ENCODE measurements at regions not wholly inside any gene's neighbourhood (a gene's known extent, or its start where the extent isn't known, plus 50 kb on each side); places are given as distances from the start of the nearest gene placed in this dataset.

GRCh38 chr21:38165466-38166172 lies 91.2 kb upstream of the KCNJ15 start:
- no peak for DNase-seq

DNA sequence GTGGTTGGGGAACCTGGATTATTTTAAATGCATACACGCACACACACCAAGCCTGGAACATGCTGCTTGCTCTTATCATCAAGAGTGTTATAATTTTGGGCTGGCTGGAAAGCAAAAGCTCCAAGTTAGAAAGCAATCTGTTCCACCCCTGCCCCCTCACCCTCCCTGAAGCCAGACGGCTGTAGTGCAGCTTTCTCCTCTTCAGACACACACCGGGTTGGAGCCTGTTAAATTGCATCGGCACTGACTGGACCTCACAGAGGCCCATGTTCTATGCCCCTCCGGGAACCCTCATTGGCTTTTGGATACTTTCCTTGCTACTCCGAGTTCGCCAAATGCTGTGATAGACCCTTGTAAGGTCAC lies 90.6 kb upstream of the KCNJ15 start:
- no peak for DNase-seq

GRCh38 chr21:38167345-38167744 lies 89.4 kb upstream of the KCNJ15 start:
- DNase-seq: no peak

- peak; percentile 14 for DNase-seq
Observed at GRCh38 chr21:38170283-38170682, 86.5 kb upstream of the KCNJ15 start.

DNA sequence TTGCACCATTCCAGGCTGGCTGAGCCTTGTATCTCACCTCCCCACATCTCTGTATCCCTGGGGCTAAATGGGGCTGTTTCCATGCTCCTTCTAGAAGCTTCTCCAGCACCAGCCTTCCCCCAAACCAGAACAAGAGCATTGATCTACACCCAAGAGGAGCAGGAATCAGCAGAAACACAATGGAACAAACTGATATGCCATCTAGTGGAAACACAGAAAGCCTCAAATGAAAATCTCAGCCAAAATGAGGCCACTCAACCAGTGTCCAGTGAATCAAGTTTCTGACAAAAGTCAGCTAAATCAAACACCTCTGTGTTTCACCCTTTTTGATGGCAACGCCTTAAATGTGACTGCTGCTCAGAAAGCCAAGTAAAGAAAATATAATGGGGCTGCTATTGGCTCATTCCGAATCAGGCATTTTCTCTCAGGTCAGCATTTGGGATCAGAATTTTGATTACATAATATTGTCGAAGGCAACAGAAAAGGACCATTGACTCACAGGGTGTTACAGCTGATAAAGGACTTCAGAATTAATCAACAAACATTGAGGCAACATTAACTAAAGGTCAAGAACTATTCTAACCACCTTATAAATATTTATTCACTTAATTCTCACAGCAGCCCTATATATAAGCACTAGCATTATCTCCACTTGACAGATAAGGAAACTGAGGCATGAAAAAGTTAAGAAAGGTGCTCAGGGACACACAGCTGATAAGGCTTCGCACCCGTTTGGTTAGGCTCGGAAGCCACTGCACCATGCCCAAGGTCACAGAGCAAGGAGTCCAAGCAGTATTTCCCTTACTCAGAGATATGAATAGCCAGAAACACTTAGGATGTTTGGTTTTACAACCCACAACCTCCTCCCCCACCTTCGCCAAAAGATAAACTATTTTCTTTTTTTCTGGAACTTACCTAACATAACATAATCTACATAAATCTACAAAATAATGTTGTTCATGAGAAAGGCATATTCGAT lies 85.8 kb upstream of the KCNJ15 start:
- no peak for DNase-seq

GRCh38 chr21:38171723-38172344 lies 85.0 kb upstream of the KCNJ15 start:
- peak; percentile 27 for DNase-seq

GRCh38 chr21:38173276-38174035 lies 83.3 kb upstream of the KCNJ15 start:
- no peak for DNase-seq

GRCh38 chr21:38175306-38175705 lies 81.5 kb upstream of the KCNJ15 start:
- no peak for DNase-seq

DNA sequence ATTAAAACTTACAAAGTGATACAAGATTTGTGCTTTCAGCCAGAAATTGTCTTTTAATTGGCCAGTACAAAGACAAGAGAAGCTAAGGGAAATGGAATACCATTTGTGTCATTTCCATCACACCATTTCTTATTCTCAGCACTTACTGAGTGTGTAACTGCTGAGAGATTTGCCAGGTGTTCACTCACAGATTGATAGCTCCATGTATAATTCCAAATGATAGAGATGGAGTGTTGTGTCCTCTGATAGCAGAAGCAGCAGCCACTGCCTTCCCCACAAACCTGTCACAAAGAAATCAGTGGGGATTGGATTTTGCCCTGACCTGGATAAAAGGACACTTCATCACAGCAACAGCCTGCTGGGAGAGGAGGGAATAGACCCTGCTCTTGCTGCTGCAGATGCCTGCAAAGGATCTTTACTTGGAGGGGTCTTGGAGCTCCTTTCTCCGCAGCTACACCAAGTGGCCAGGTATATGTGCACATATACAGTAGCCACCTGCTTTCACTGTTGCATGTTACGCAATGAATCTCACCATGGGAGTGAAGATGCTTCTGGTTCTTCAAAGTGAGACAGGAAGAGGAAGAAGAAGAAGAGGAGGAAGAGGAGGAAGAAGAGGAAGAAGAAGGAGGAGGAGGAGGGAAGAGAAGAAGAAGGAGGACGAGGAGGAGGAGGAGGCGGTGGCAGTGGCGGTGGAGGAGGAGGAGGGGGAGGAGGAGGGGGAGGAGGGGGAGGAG lies 78.7 kb upstream of the KCNJ15 start:
- DNase-seq: no peak

DNA sequence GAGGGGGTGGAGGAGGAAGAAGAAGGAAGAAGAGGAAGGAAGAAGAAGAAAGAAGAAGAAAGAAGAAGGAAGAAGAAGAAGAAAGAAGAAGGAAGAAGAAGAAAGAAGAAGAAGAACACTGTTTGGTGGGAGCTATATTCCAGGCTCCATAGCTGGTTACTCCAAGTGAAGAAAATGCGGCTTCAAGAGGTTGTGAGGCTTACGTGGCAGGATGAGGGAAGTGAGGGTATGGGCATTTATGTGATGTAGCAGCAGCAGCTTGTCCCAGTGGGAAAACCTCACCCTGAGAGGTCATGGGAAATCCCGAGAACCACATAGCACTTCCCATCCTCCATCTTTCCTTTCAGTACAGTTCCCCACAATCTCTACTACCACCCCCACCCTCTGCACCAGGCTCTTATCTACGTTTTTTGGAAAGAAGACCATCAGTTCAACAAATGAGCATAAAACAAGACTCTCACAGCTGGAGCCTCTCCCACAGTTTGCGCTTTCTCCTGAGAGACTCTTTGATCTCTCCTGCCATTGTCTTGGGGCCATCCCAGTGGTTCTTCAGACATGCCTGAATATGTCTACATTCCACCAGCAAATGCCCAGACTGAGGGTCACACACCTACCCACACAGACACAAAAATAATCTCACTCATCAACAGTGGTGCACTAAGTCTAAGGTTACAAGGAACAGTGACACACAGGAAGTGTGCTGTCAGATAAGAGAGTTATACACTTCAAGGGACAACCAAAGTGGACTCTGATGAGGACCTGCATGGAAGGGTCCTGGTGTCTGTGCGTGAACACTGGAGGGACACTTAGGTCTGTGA lies 77.9 kb upstream of the KCNJ15 start:
- no peak for DNase-seq

DNA sequence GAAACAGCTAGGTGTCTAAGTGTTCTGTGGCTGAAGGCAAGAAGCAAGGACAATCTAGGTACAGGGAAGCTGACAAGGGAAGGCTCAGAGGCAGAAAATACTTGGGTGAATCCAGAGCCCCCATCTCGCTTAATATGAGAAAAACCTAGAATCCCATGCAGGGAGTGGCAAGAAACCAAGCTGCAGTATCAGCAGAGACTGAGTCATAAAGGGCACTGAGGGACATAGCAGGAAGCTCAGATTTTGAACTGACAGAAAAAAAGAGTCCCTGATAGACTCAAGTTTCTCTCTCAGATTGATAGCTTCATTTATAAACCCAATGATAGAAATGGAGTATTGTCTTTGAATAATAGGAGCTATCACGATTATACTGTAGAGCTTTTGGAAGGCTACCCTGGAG lies 77.3 kb upstream of the KCNJ15 start:
- DNase-seq: no peak

DNA sequence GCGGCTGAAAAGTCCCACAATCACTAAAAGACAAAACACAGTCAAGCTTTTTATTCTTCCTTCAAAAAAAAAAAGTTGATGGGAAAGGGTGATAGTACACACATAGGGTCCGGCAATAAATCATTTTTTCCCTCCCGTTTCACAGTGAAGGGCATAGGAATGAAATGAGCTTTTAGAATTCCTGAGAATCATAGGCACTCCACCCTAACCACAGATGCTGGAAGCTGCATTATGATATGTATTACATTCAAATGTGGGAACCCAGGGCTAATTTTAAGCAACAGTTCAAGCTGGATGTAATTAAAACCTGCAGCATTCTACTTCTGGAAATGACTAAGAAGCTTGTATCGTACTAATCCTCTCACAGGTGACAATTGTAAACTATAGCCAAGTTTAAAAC lies 75.7 kb upstream of the KCNJ15 start:
- DNase-seq: no peak

- no peak for DNase-seq
Observed at GRCh38 chr21:38182370-38182985, 74.3 kb upstream of the KCNJ15 start.

DNA sequence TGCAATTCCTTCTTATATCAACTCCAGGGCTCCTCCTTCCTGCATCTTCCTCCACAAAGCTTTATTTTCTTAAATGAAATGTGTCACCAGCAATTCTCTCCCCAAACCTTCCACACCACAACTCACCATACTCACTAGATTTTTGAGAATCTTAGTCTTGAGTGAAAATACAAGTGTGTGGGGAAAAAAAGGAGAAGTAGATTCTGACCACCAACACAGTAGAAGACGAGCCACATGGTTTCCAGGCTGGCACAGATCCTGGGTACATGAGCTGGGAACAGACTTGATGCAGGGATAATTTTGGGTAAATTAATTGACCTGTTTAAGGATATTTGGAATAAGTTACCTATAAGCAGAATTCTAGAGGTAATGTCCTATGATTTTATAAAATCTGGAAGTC lies 72.8 kb upstream of the KCNJ15 start:
- no peak for DNase-seq

- no peak for DNase-seq
Observed at GRCh38 chr21:38186661-38187270, 70.0 kb upstream of the KCNJ15 start.

- no peak for DNase-seq
Observed at GRCh38 chr21:38188037-38188436, 68.8 kb upstream of the KCNJ15 start.

DNA sequence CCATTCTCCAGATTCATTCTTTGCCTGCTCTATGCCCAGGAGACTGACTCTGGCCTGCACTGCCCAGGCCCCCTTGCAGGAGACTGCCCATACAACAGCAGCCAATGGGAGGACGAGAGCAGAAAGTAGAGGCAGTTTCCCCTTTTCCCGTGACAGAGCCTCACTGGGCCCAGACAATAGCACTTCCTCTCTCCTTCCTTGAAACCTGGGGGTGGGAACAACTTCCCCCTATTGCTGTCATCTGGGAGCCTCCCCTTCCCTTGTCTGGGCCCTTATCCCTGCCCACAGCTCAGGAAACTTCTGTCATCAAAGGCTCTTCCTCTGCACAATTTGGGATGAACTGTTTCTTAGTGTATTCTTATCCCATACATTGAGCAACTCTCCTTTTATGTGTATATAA lies 60.8 kb upstream of the KCNJ15 start:
- no peak for DNase-seq

- no peak for DNase-seq
Observed at GRCh38 chr21:38202811-38203210, 54.0 kb upstream of the KCNJ15 start.

DNA sequence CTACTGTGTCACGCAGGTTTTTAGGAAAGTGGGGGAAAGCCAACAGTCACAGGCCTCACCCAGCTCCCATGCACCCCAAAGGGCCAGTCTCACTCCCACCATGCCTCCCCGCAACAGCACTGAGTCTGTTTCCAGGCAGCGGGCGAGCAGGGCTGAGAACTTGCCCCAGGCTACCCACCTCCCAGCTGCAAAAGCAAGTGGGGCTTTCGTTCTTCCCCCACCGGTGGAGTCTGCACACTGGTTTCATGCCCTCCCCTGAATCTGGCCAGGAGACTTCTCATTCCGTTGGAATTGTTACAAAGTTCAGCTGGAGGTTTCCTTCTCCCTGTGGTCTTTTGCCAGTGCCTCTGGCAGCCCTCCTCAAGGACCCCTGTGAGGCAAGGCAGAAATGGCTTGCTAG lies 53.6 kb upstream of the KCNJ15 start:
- no peak for DNase-seq

DNA sequence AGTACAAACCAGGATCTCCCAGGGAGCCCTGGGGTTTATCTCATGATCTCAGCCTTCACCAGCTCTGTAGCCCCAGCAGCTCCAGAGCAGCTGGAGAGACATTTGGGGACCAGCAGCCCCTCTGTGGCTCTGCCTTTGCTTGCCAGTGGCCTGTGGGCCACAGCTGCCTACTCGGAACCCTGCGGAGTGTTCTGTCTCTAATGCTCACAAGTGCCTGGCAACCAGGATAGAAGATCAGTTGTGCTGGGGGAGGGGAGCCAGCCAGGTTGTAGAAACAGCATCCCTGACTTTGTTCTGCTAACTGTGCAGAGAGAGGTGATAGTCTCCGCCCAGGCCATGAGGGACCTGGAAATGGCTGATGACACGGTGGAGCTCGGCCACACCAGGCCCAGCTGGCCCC lies 50.9 kb upstream of the KCNJ15 start:
- no peak for DNase-seq
